DOHH2 (cell line): ENCODE measurements at regions not wholly inside any gene's neighbourhood (a gene's known extent, or its start where the extent isn't known, plus 50 kb on each side); places are given as distances from the start of the nearest gene placed in this dataset.

Experiments used
- H3F3A ChIP-seq: fragments of 200-600 bp; sonication (generic), shearing (Covaris generic); 2 replicates; pipeline ENCODE4 v1.6.0; 2016; ENCODE audit warnings: antibody characterized with exemption, mild to moderate bottlenecking; ENCODE audit not compliant: control insufficient read depth, insufficient read depth
- H3K27ac ChIP-seq: fragments of 200-600 bp; sonication (generic); 2 replicates; pipeline ENCODE4 v1.5.1; 2014; ENCODE audit warnings: low read depth, mild to moderate bottlenecking, low read length, moderate library complexity
- H3K27me3 ChIP-seq: fragments of 200-600 bp; sonication (generic); 2 replicates; pipeline ENCODE4 v1.6.1; 2014; ENCODE audit warnings: mild to moderate bottlenecking, low read length, mixed read lengths; ENCODE audit not compliant: control insufficient read depth
- H3K36me3 ChIP-seq: fragments of 200-600 bp; sonication (generic); 2 replicates; pipeline ENCODE4 v1.6.1; 2014; ENCODE audit warnings: mild to moderate bottlenecking, low read length, moderate library complexity, mixed read lengths; ENCODE audit not compliant: control insufficient read depth
- H3K4me1 ChIP-seq: fragments of 200-600 bp; sonication (generic); 2 replicates; pipeline ENCODE4 v1.6.1; 2014; ENCODE audit warnings: mild to moderate bottlenecking, low read length, mixed read lengths; ENCODE audit not compliant: control insufficient read depth
- H3K4me2 ChIP-seq: fragments of 200-600 bp; sonication (generic); 2 replicates; pipeline ENCODE4 v1.6.0; 2014; ENCODE audit warnings: mild to moderate bottlenecking, low read length, moderate library complexity
- H3K4me3 ChIP-seq: fragments of 200-600 bp; sonication (generic); 2 replicates; pipeline ENCODE4 v1.5.1; 2014; ENCODE audit warnings: mild to moderate bottlenecking, low read length, mixed read lengths
- H3K79me2 ChIP-seq: fragments of 200-600 bp; sonication (generic); 2 replicates; pipeline ENCODE4 v1.6.1; 2014; ENCODE audit warnings: mild to moderate bottlenecking, low read length, mixed read lengths; ENCODE audit not compliant: control insufficient read depth
- H3K9me2 ChIP-seq: fragments of 200-600 bp; sonication (generic); replicated peaks from 2 replicates; pipeline ENCODE4 v1.6.1; 2014; ENCODE audit warnings: mild to moderate bottlenecking, low read length, mixed read lengths; ENCODE audit not compliant: control insufficient read depth
- H3K9me3 ChIP-seq: fragments of 200-600 bp; sonication (generic); 2 replicates; pipeline ENCODE4 v1.6.1; 2014; ENCODE audit warnings: antibody characterized with exemption, low read length, mixed read lengths; ENCODE audit not compliant: control insufficient read depth, insufficient read depth
- H4K20me1 ChIP-seq: fragments of 200-600 bp; sonication (generic); 2 replicates; pipeline ENCODE4 v1.6.0; 2014; ENCODE audit warnings: low read depth, mild to moderate bottlenecking, antibody characterized with exemption, low read length, moderate library complexity; ENCODE audit not compliant: control insufficient read depth, insufficient read depth
- CTCF ChIP-seq: fragments of 200-600 bp; sonication (generic); IDR thresholded peaks from one replicate; pipeline ENCODE4 v1.5.1; 2014; ENCODE audit warnings: antibody characterized with exemption, mild to moderate bottlenecking, low read depth, low read length; ENCODE audit not compliant: poor library complexity, severe bottlenecking
- EZH2phosphoT487 ChIP-seq: fragments of 200-600 bp; sonication (generic); IDR thresholded peaks from 2 replicates; pipeline ENCODE4 v1.6.1; 2017; ENCODE audit warnings: borderline replicate concordance, mild to moderate bottlenecking, antibody characterized with exemption, low read length, moderate library complexity, mixed read lengths

- no peaks in the 10 kb centered on the region for H3K4me1 ChIP-seq
- TF ChIP-seq CTCF: no peak
- TF ChIP-seq EZH2phosphoT487: no peak
- H3K36me3 ChIP-seq: no peaks in the 10 kb centered on the region
- no peaks in the 10 kb centered on the region for H4K20me1 ChIP-seq
- no peak overlapping the region for H3K27ac ChIP-seq
- no peak overlapping the region for H3K4me3 ChIP-seq
- no peaks in the 10 kb centered on the region for H3K27me3 ChIP-seq
- no peaks in the 10 kb centered on the region for H3F3A ChIP-seq
- H3K4me2 ChIP-seq: no peak overlapping the region
- H3K9me2 ChIP-seq: no peaks in the 10 kb centered on the region
- no peaks in the 10 kb centered on the region for H3K79me2 ChIP-seq
- H3K9me3 ChIP-seq: no peaks in the 10 kb centered on the region
These were observed 654.6 kb downstream of the TNS3 start for GRCh38 chr7:46927131-46927810.

- Histone ChIP-seq H3K9me2 (no peaks in the 10 kb centered on the region), H3K4me2 (no peak overlapping the region), H3K27me3 (0 out of 2 replicates have a peak, but pooled peaks cover 3% of the 10 kb centered on the region), H3F3A (no peaks in the 10 kb centered on the region), H3K4me1 (no peaks in the 10 kb centered on the region), H3K4me3 (no peak overlapping the region), H3K79me2 (no peaks in the 10 kb centered on the region), H3K27ac (no peak overlapping the region), H3K9me3 (no peaks in the 10 kb centered on the region), H4K20me1 (no peaks in the 10 kb centered on the region), H3K36me3 (no peaks in the 10 kb centered on the region)
- TF ChIP-seq EZH2phosphoT487: no peak
These were observed 665.3 kb downstream of the TNS3 start for GRCh38 chr7:46916581-46916980.

GRCh38 chr7:46912692-46913091 is 669.2 kb downstream of the TNS3 start:
- Histone ChIP-seq H3K4me3 (no peak overlapping the region), H3F3A (no peaks in the 10 kb centered on the region), H3K4me1 (no peaks in the 10 kb centered on the region), H3K9me3 (no peaks in the 10 kb centered on the region), H4K20me1 (no peaks in the 10 kb centered on the region), H3K79me2 (no peaks in the 10 kb centered on the region), H3K9me2 (no peaks in the 10 kb centered on the region), H3K36me3 (no peaks in the 10 kb centered on the region), H3K4me2 (no peak overlapping the region), H3K27ac (no peak overlapping the region), H3K27me3 (0 out of 2 replicates have a peak, but pooled peaks cover 3% of the 10 kb centered on the region)
- TF ChIP-seq EZH2phosphoT487: no peak
- no peak for TF ChIP-seq CTCF

- H3K4me2 ChIP-seq: no peak overlapping the region
- no peaks in the 10 kb centered on the region for H4K20me1 ChIP-seq
- H3F3A ChIP-seq: no peaks in the 10 kb centered on the region
- TF ChIP-seq CTCF (no peak), EZH2phosphoT487 (no peak)
- no peaks in the 10 kb centered on the region for H3K4me1 ChIP-seq
- H3K36me3 ChIP-seq: no peaks in the 10 kb centered on the region
- 0 out of 2 replicates have a peak, but pooled peaks cover 3% of the 10 kb centered on the region for H3K27me3 ChIP-seq
- H3K4me3 ChIP-seq: no peak overlapping the region
- no peaks in the 10 kb centered on the region for H3K9me2 ChIP-seq
- H3K27ac ChIP-seq: no peak overlapping the region
- H3K79me2 ChIP-seq: no peaks in the 10 kb centered on the region
- no peaks in the 10 kb centered on the region for H3K9me3 ChIP-seq
These were observed 672.3 kb downstream of the TNS3 start for GRCh38 chr7:46909601-46910051.
